ENCODE measurements at regions not wholly inside any gene's neighbourhood (a gene's known extent, or its start where the extent isn't known, plus 50 kb on each side); places are given as distances from the start of the nearest gene placed in this dataset.

GRCh38 chr5:145072889-145073288, 762.3 kb downstream of the PRELID2 start (continued):
- no peak for TF ChIP-seq ZBTB10 (CRISPR knock-in tag; IDR thresholded peaks at IDR 0.05; ENCODE audit: borderline replicate concordance)
- no peak for TF ChIP-seq SMYD3 (CRISPR knock-in tag; IDR thresholded peaks at IDR 0.05)
- no peak for TF ChIP-seq CERS6 (CRISPR knock-in tag; IDR thresholded peaks at IDR 0.05)
- no peak for TF ChIP-seq ZFP1 (CRISPR knock-in tag; IDR thresholded peaks at IDR 0.05)
- TF ChIP-seq DMAP1 (CRISPR knock-in tag; IDR thresholded peaks at IDR 0.05) = no peak
- no peak for TF ChIP-seq THAP7 (CRISPR knock-in tag; IDR thresholded peaks at IDR 0.05)
- TF ChIP-seq ZNF33B (CRISPR knock-in tag; IDR thresholded peaks at IDR 0.05) = no peak
- TF ChIP-seq HNRNPH1 (optimal IDR thresholded peaks at IDR 0.05; ENCODE audit: low read depth, low read length) = no peak
- no peak for TF ChIP-seq ZNF17 (CRISPR knock-in tag; IDR thresholded peaks at IDR 0.05)
- TF ChIP-seq, protein P1, sequence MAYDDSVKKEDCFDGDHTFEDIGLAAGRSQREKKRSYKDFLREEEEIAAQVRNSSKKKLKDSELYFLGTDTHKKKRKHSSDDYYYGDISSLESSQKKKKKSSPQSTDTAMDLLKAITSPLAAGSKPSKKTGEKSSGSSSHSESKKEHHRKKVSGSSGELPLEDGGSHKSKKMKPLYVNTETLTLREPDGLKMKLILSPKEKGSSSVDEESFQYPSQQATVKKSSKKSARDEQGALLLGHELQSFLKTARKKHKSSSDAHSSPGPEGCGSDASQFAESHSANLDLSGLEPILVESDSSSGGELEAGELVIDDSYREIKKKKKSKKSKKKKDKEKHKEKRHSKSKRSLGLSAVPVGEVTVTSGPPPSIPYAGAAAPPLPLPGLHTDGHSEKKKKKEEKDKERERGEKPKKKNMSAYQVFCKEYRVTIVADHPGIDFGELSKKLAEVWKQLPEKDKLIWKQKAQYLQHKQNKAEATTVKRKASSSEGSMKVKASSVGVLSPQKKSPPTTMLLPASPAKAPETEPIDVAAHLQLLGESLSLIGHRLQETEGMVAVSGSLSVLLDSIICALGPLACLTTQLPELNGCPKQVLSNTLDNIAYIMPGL (CRISPR knock-in tag; IDR thresholded peaks at IDR 0.05; ENCODE audit: borderline replicate concordance in 1 of 2, low read depth in 1 of 2) = no peak

Data from HepG2 (cell line).